ENCODE measurements at regions not wholly inside any gene's neighbourhood (a gene's known extent, or its start where the extent isn't known, plus 50 kb on each side); places are given as distances from the start of the nearest gene placed in this dataset.

GRCh38 chr10:78927257-78927995 is 141.3 kb upstream of the ZMIZ1 start:
- no peak overlapping the region for H3K4me3 ChIP-seq (ENCODE audit: low read depth, low read length)
- H3K27ac ChIP-seq (ENCODE audit: low read depth, low read length), result no peak overlapping the region
- peaks cover 4% of the 10 kb centered on the region; the same call in 1 of the 2 replicates for H3K9me3 ChIP-seq (ENCODE audit: control insufficient read depth, insufficient read depth, low read length)
- no peak for TF ChIP-seq CTCF (IDR thresholded peaks at IDR 0.05; ENCODE audit: low read depth, low read length)
- CTCF ChIA-PET, result no interaction called here
- H3K27me3 ChIP-seq (ENCODE audit: control insufficient read depth, insufficient read depth, low read length), result no peaks in the 10 kb centered on the region
- no peak for DNase-seq (ENCODE audit: low read depth, low spot score)
- POLR2A ChIA-PET, result no interaction called here

- ChIA-PET POLR2A (no interaction called here), CTCF (no interaction called here)
- Histone ChIP-seq H3K9me3 (ENCODE audit: control insufficient read depth, insufficient read depth, low read length) (peaks cover 4% of the 10 kb centered on the region; the same call in 1 of the 2 replicates), H3K4me3 (ENCODE audit: low read depth, low read length) (no peak overlapping the region), H3K27me3 (ENCODE audit: control insufficient read depth, insufficient read depth, low read length) (no peaks in the 10 kb centered on the region), H3K27ac (ENCODE audit: low read depth, low read length) (no peak overlapping the region)
- no peak for TF ChIP-seq CTCF (IDR thresholded peaks at IDR 0.05; ENCODE audit: low read depth, low read length)
- DNase-seq (ENCODE audit: low read depth, low spot score), result no peak
Measured at GRCh38 chr10:78928330-78928729, 140.4 kb upstream of the ZMIZ1 start.

GRCh38 chr10:78929541-78929940 is 139.2 kb upstream of the ZMIZ1 start:
- Histone ChIP-seq H3K9me3 (ENCODE audit: control insufficient read depth, insufficient read depth, low read length) (peaks cover 4% of the 10 kb centered on the region; the same call in 1 of the 2 replicates), H3K27me3 (ENCODE audit: control insufficient read depth, insufficient read depth, low read length) (no peaks in the 10 kb centered on the region), H3K27ac (ENCODE audit: low read depth, low read length) (no peak overlapping the region), H3K4me3 (ENCODE audit: low read depth, low read length) (no peak overlapping the region)
- no peak for TF ChIP-seq CTCF (IDR thresholded peaks at IDR 0.05; ENCODE audit: low read depth, low read length)
- no peak for DNase-seq (ENCODE audit: low read depth, low spot score)
- ChIA-PET CTCF (no interaction called here), POLR2A (no interaction called here)

GRCh38 chr10:78931321-78932053 is 137.3 kb upstream of the ZMIZ1 start:
- Histone ChIP-seq H3K9me3 (ENCODE audit: control insufficient read depth, insufficient read depth, low read length) (peaks cover 4% of the 10 kb centered on the region; the same call in 1 of the 2 replicates), H3K4me3 (ENCODE audit: low read depth, low read length) (no peak overlapping the region), H3K27me3 (ENCODE audit: control insufficient read depth, insufficient read depth, low read length) (no peaks in the 10 kb centered on the region), H3K27ac (ENCODE audit: low read depth, low read length) (peak overlapping the region; percentile 21)
- CTCF ChIA-PET, result interaction anchor here (1.2 kb wide), 1 partner anchor 43 kb away, joined by 3 read pairs; no protein-coding TSS in a partner anchor
- TF ChIP-seq CTCF (IDR thresholded peaks at IDR 0.05; ENCODE audit: low read depth, low read length), result no peak
- DNase-seq (ENCODE audit: low read depth, low spot score), result no peak
- POLR2A ChIA-PET, result no interaction called here

GRCh38 chr10:78932054-78932386 is 136.7 kb upstream of the ZMIZ1 start:
- H3K27me3 ChIP-seq (ENCODE audit: control insufficient read depth, insufficient read depth, low read length), result no peaks in the 10 kb centered on the region
- POLR2A ChIA-PET, result no interaction called here
- peak; percentile 63 for DNase-seq (ENCODE audit: low read depth, low spot score)
- H3K27ac ChIP-seq (ENCODE audit: low read depth, low read length), result peak overlapping the region; percentile 21
- no peak for TF ChIP-seq CTCF (IDR thresholded peaks at IDR 0.05; ENCODE audit: low read depth, low read length)
- H3K9me3 ChIP-seq (ENCODE audit: control insufficient read depth, insufficient read depth, low read length), result peaks cover 4% of the 10 kb centered on the region; the same call in 1 of the 2 replicates
- CTCF ChIA-PET, result interaction anchor here (1.2 kb wide), 1 partner anchor 43 kb away, joined by 3 read pairs; no protein-coding TSS in a partner anchor
- H3K4me3 ChIP-seq (ENCODE audit: low read depth, low read length), result no peak overlapping the region
